ENCODE measurements at regions not wholly inside any gene's neighbourhood (a gene's known extent, or its start where the extent isn't known, plus 50 kb on each side); places are given as distances from the start of the nearest gene placed in this dataset.

DNA sequence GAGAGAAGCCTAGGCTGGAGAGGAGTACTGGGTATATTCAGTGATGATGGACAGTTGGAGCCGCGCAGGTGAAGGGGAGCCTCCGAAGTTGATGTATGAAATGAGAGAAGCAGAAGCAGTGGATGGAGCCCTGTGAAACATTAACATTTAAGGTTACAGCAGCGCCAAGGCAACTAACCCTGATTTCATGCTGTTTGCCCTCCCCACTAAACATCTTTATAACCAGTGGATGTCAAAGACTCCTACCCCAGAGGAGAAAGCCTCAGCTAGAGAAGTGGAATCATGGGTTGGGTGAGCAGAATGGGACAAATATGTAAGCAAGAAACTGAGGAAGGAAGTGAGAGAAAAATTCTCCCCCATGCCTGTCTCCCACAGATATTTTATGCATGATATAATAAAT, 92.0 kb upstream of the NMNAT3 start:
- Histone ChIP-seq H3K27me3 (no peaks in the 10 kb centered on the region), H3K4me3 (no peak overlapping the region), H3K27ac (no peak overlapping the region), H3K36me3 (no peaks in the 10 kb centered on the region), H3K9me3 (no peaks in the 10 kb centered on the region), H3K4me1 (peaks cover 0 to 6% (median 0%) of the 10 kb centered on the region in 4 donors)
- no peak for TF ChIP-seq CTCF (IDR thresholded peaks at IDR 0.05)
- TF ChIP-seq EP300 (IDR thresholded peaks at IDR 0.05), result no peak
- no peak for TF ChIP-seq POLR2A (IDR thresholded peaks at IDR 0.05)
- DNase-seq (ENCODE audit: low spot score in 2 of 2), result no peak
- WGBS, 2 donors, result 71 to 78% methylated on average over 4 of the region's 4 CpGs

GRCh38 chr3:139764936-139765335, 87.2 kb upstream of the NMNAT3 start:
- Histone ChIP-seq H3K4me3 (no peak overlapping the region), H3K4me1 (no peaks in the 10 kb centered on the region), H3K9me3 (no peaks in the 10 kb centered on the region), H3K36me3 (no peaks in the 10 kb centered on the region), H3K27me3 (no peaks in the 10 kb centered on the region), H3K27ac (no peak overlapping the region)
- WGBS, 2 donors, result 60 to 61% methylated on average over 3 of the region's 3 CpGs
- no peak for DNase-seq (ENCODE audit: low spot score in 2 of 2)
- no peak for TF ChIP-seq EP300 (IDR thresholded peaks at IDR 0.05)
- no peak for TF ChIP-seq POLR2A (IDR thresholded peaks at IDR 0.05)
- TF ChIP-seq CTCF (IDR thresholded peaks at IDR 0.05), result no peak

DNA sequence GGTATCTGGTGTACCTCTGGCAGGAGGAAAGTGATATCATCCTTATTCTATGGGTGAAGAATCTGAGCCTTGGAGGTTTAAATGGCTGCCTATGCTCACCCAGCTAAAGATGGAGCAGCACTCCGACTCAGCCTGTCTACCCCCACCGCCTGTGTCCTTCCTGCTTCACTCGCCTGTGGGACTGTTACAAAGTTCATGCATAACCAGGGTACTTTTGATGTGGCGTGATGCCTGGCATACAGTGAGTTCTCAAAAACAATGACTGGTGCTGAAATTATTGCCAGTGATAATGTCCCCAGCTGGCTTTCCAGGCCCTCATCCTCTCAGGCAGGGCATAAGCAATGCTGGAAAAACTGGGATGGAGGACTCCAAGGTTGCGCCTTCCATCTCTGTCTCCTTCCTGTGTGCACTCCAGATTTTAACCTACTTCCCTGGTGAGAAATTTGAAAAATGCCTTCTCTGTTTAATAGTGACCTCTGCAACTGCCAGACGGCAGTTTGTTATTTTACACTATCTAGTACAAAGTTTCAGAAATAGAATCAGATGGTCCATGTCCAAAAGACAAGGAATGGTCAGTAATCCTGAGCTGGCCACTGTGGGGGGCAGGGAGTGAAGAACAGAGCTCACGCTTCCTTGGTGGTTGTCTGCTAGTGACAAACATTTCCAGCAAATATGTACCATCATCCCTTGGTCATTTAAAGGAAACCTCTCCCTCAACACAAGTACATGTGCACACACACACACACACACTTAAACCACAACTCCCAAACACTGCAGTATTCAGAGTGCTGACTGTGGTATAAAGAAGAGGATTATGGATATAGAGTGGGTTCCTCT, 86.5 kb upstream of the NMNAT3 start:
- Histone ChIP-seq H3K36me3 (no peaks in the 10 kb centered on the region), H3K9me3 (no peaks in the 10 kb centered on the region), H3K4me1 (no peaks in the 10 kb centered on the region), H3K4me3 (no peak overlapping the region), H3K27ac (no peak overlapping the region), H3K27me3 (no peaks in the 10 kb centered on the region)
- 51 to 66% methylated on average over 7 of the region's 7 CpGs for WGBS, 2 donors
- TF ChIP-seq EP300 (IDR thresholded peaks at IDR 0.05), result no peak
- TF ChIP-seq POLR2A (IDR thresholded peaks at IDR 0.05), result no peak
- TF ChIP-seq CTCF (IDR thresholded peaks at IDR 0.05), result no peak
- DNase-seq (ENCODE audit: low spot score in 2 of 2), result no peak

GRCh38 chr3:139762302-139762701, 84.5 kb upstream of the NMNAT3 start:
- no peak overlapping the region for H3K27ac ChIP-seq
- DNase-seq (ENCODE audit: low spot score in 2 of 2), result no peak
- H3K27me3 ChIP-seq, result no peaks in the 10 kb centered on the region
- H3K9me3 ChIP-seq, result no peaks in the 10 kb centered on the region
- 82 to 89% methylated on average over 9 of the region's 9 CpGs for whole genome bisulfite sequencing, 2 donors
- H3K4me1 ChIP-seq, result peaks cover 0 to 4% (median 0%) of the 10 kb centered on the region in 4 donors
- H3K4me3 ChIP-seq, result no peak overlapping the region
- TF ChIP-seq CTCF (IDR thresholded peaks at IDR 0.05) (no peak), EP300 (IDR thresholded peaks at IDR 0.05) (no peak), POLR2A (IDR thresholded peaks at IDR 0.05) (no peak)
- no peaks in the 10 kb centered on the region for H3K36me3 ChIP-seq

GRCh38 chr3:139759470-139759869, 81.7 kb upstream of the NMNAT3 start:
- Histone ChIP-seq H3K27ac (no peak overlapping the region), H3K4me1 (peaks cover 0 to 4% (median 0%) of the 10 kb centered on the region in 4 donors), H3K4me3 (no peak overlapping the region), H3K36me3 (no peaks in the 10 kb centered on the region), H3K9me3 (no peaks in the 10 kb centered on the region), H3K27me3 (no peaks in the 10 kb centered on the region)
- WGBS, 2 donors, result 31 to 55% methylated on average over 2 of the region's 2 CpGs
- TF ChIP-seq EP300 (IDR thresholded peaks at IDR 0.05) (no peak), POLR2A (IDR thresholded peaks at IDR 0.05) (no peak), CTCF (IDR thresholded peaks at IDR 0.05) (no peak)
- no peak for DNase-seq (ENCODE audit: low spot score in 2 of 2)

Measured in tibial nerve (tissue), 4 donors.